H1 (cell line): ENCODE measurements at regions not wholly inside any gene's neighbourhood (a gene's known extent, or its start where the extent isn't known, plus 50 kb on each side); places are given as distances from the start of the nearest gene placed in this dataset.

Experiments
- CEBPB ChIP-seq: IDR thresholded peaks from 2 replicates; pipeline ENCODE4 v1.6.1; 2012; ENCODE audit warnings: low read depth, low read length
- CHD1 ChIP-seq: IDR thresholded peaks from 2 replicates; pipeline ENCODE4 v1.6.1; 2012; ENCODE audit warnings: low read depth, low read length, improper control_type of control experiment
- CTCF ChIP-seq, 3 experiments: IDR thresholded peaks; 1 replicate in 2 of 3; 2 replicates in 1 of 3; pipeline versions ENCODE4 v1.5.1 to v1.6.1; 2011; ENCODE audit warnings: low read length in 3 of 3, mild to moderate bottlenecking in 3 of 3, inconsistent platforms in 2 of 3, low read depth in 1 of 3, moderate library complexity in 1 of 3; ENCODE audit not compliant: insufficient read depth in 1 of 3; ENCODE audit errors: control extremely low read depth in 1 of 3
- GABPA ChIP-seq: IDR thresholded peaks from 2 replicates; pipeline ENCODE4 v1.6.1; 2011; ENCODE audit warnings: mild to moderate bottlenecking, low read length, moderate library complexity, borderline replicate concordance; ENCODE audit not compliant: insufficient read depth
- HDAC6 ChIP-seq: IDR thresholded peaks from one replicate; pipeline ENCODE4 v1.7.1; 2012; ENCODE audit warnings: low read depth, mild to moderate bottlenecking, inconsistent platforms, low read length, moderate library complexity
- JUN ChIP-seq: IDR thresholded peaks from 2 replicates; pipeline ENCODE4 v1.6.1; 2011; ENCODE audit warnings: low read depth, mild to moderate bottlenecking, improper control_type of control experiment, low read length
- JUND ChIP-seq: IDR thresholded peaks from 2 replicates; pipeline ENCODE4 v1.6.1; 2011; ENCODE audit warnings: mild to moderate bottlenecking, improper control_type of control experiment, low read length
- POLR2A ChIP-seq, 2 experiments: IDR thresholded peaks; 1 replicate in 1 of 2; 2 replicates in 1 of 2; pipeline ENCODE4 v1.6.1; 2011; ENCODE audit warnings: low read depth in 2 of 2, low read length in 2 of 2, mild to moderate bottlenecking in 2 of 2; ENCODE audit errors: control extremely low read depth in 1 of 2
- POLR2AphosphoS5 ChIP-seq: IDR thresholded peaks from 2 replicates; pipeline ENCODE4 v1.6.1; 2011; ENCODE audit warnings: low read depth, low read length
- RAD21 ChIP-seq, 2 experiments: IDR thresholded peaks in 1 of 2; conservative IDR thresholded peaks in 1 of 2; 2 replicates each; pipeline ENCODE4 v1.6.1; 2011; ENCODE audit warnings: low read depth in 2 of 2, low read length in 2 of 2, improper control_type of control experiment in 1 of 2, inconsistent platforms in 1 of 2, mild to moderate bottlenecking in 1 of 2, moderate library complexity in 1 of 2
- SAP30 ChIP-seq: fragments of 300-600 bp; sonication (generic); IDR thresholded peaks from 2 replicates; pipeline ENCODE4 v1.7.1; 2012; ENCODE audit warnings: low read length, moderate library complexity, mild to moderate bottlenecking, inconsistent platforms; ENCODE audit not compliant: insufficient read depth, insufficient replicate concordance
- SIX5 ChIP-seq: IDR thresholded peaks from 2 replicates; pipeline ENCODE4 v1.6.1; 2011; ENCODE audit warnings: mild to moderate bottlenecking, low read depth, low read length
- SP1 ChIP-seq: IDR thresholded peaks from 2 replicates; pipeline ENCODE4 v1.6.1; 2011; ENCODE audit warnings: low read depth, low read length
- SRF ChIP-seq: IDR thresholded peaks from 2 replicates; pipeline ENCODE4 v1.6.1; 2011; ENCODE audit warnings: mild to moderate bottlenecking, low read depth, low read length, moderate library complexity

GRCh38 chr4:189506080-189506479 is 434.6 kb upstream of the FRG1 start:
- TF ChIP-seq POLR2A (IDR thresholded peaks at IDR 0.05; ENCODE audit: control extremely low read depth in 1 of 2, low read depth in 2 of 2, low read length in 2 of 2) (no peak), HDAC6 (no peak), CTCF (IDR thresholded peaks at IDR 0.05; ENCODE audit: control extremely low read depth in 1 of 3, insufficient read depth in 1 of 3, low read depth in 1 of 3, low read length in 3 of 3) (no peak), POLR2AphosphoS5 (no peak), JUND (no peak), SRF (no peak), CHD1 (no peak), RAD21 (IDR thresholded peaks at IDR 0.05 in 1 of 2, conservative IDR thresholded peaks at IDR 0.05 in 1 of 2; ENCODE audit: low read depth in 2 of 2, low read length in 2 of 2) (no peak), JUN (no peak), SIX5 (no peak), SP1 (no peak), GABPA (no peak), SAP30 (no peak), CEBPB (no peak)
